ENCODE measurements at regions not wholly inside any gene's neighbourhood (a gene's known extent, or its start where the extent isn't known, plus 50 kb on each side); places are given as distances from the start of the nearest gene placed in this dataset.

GRCh38 chr10:33759191-33759590 is 424.7 kb upstream of the NRP1 start:
- H3K27me3 ChIP-seq (ENCODE audit: insufficient read depth, poor library complexity, severe bottlenecking): no peaks in the 10 kb centered on the region
- no peak overlapping the region for H3K27ac ChIP-seq (replicated peaks)
- DNase-seq (ENCODE audit: low read depth in 1 of 2, low spot score in 1 of 2): no peak
- TF ChIP-seq, protein P1, sequence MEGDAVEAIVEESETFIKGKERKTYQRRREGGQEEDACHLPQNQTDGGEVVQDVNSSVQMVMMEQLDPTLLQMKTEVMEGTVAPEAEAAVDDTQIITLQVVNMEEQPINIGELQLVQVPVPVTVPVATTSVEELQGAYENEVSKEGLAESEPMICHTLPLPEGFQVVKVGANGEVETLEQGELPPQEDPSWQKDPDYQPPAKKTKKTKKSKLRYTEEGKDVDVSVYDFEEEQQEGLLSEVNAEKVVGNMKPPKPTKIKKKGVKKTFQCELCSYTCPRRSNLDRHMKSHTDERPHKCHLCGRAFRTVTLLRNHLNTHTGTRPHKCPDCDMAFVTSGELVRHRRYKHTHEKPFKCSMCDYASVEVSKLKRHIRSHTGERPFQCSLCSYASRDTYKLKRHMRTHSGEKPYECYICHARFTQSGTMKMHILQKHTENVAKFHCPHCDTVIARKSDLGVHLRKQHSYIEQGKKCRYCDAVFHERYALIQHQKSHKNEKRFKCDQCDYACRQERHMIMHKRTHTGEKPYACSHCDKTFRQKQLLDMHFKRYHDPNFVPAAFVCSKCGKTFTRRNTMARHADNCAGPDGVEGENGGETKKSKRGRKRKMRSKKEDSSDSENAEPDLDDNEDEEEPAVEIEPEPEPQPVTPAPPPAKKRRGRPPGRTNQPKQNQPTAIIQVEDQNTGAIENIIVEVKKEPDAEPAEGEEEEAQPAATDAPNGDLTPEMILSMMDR (IDR thresholded peaks at IDR 0.05; ENCODE audit: insufficient read depth, low read length): no peak
- TF ChIP-seq SPI1 (IDR thresholded peaks at IDR 0.05; ENCODE audit: borderline replicate concordance, low read depth) (no peak), POLR2AphosphoS5 (IDR thresholded peaks at IDR 0.05; ENCODE audit: low read depth) (no peak), GABPA (IDR thresholded peaks at IDR 0.05; ENCODE audit: low read depth) (no peak)
- TF ChIP-seq, protein P2, sequence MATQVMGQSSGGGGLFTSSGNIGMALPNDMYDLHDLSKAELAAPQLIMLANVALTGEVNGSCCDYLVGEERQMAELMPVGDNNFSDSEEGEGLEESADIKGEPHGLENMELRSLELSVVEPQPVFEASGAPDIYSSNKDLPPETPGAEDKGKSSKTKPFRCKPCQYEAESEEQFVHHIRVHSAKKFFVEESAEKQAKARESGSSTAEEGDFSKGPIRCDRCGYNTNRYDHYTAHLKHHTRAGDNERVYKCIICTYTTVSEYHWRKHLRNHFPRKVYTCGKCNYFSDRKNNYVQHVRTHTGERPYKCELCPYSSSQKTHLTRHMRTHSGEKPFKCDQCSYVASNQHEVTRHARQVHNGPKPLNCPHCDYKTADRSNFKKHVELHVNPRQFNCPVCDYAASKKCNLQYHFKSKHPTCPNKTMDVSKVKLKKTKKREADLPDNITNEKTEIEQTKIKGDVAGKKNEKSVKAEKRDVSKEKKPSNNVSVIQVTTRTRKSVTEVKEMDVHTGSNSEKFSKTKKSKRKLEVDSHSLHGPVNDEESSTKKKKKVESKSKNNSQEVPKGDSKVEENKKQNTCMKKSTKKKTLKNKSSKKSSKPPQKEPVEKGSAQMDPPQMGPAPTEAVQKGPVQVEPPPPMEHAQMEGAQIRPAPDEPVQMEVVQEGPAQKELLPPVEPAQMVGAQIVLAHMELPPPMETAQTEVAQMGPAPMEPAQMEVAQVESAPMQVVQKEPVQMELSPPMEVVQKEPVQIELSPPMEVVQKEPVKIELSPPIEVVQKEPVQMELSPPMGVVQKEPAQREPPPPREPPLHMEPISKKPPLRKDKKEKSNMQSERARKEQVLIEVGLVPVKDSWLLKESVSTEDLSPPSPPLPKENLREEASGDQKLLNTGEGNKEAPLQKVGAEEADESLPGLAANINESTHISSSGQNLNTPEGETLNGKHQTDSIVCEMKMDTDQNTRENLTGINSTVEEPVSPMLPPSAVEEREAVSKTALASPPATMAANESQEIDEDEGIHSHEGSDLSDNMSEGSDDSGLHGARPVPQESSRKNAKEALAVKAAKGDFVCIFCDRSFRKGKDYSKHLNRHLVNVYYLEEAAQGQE (IDR thresholded peaks at IDR 0.05; ENCODE audit: insufficient replicate concordance, low read depth): no peak
- H3K4me3 ChIP-seq (replicated peaks; ENCODE audit: insufficient read depth, low read length): no peak overlapping the region

DNA sequence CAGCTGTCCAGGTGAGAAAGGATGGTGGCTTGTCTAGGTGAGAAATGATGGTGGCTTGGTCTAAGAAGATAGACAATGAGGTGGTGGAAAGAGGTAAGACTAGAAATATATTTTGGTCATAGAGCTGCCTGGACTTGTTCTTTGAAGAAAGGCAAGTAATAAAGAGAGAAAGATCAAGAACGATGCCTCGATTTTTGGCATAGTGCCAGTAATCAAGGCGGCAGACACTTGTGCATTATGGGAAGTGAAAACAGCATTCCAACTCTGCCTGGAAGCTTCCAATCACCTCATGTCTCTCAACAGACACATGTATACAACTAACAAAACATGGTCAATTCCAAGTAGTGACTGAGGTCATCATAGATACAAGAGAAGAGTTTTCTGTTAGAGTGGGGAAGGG is 423.8 kb upstream of the NRP1 start:
- no peak for DNase-seq (ENCODE audit: low read depth in 1 of 2, low spot score in 1 of 2)
- Histone ChIP-seq H3K4me3 (replicated peaks; ENCODE audit: insufficient read depth, low read length) (no peak overlapping the region), H3K27me3 (ENCODE audit: insufficient read depth, poor library complexity, severe bottlenecking) (no peaks in the 10 kb centered on the region), H3K27ac (replicated peaks) (no peak overlapping the region)
- no peak for TF ChIP-seq POLR2AphosphoS5 (IDR thresholded peaks at IDR 0.05; ENCODE audit: low read depth)
- TF ChIP-seq GABPA (IDR thresholded peaks at IDR 0.05; ENCODE audit: low read depth): no peak
- no peak for TF ChIP-seq SPI1 (IDR thresholded peaks at IDR 0.05; ENCODE audit: borderline replicate concordance, low read depth)
- TF ChIP-seq, protein P1 (IDR thresholded peaks at IDR 0.05; ENCODE audit: insufficient read depth, low read length): no peak
- TF ChIP-seq, protein P2 (IDR thresholded peaks at IDR 0.05; ENCODE audit: insufficient replicate concordance, low read depth): no peak

GRCh38 chr10:33754052-33754451 is 419.6 kb upstream of the NRP1 start:
- no peak for DNase-seq (ENCODE audit: low read depth in 1 of 2, low spot score in 1 of 2)
- no peak overlapping the region for H3K4me3 ChIP-seq (replicated peaks; ENCODE audit: insufficient read depth, low read length)
- H3K27ac ChIP-seq (replicated peaks): no peak overlapping the region
- H3K27me3 ChIP-seq (ENCODE audit: insufficient read depth, poor library complexity, severe bottlenecking): no peaks in the 10 kb centered on the region
- TF ChIP-seq SPI1 (IDR thresholded peaks at IDR 0.05; ENCODE audit: borderline replicate concordance, low read depth) (no peak), POLR2AphosphoS5 (IDR thresholded peaks at IDR 0.05; ENCODE audit: low read depth) (no peak), GABPA (IDR thresholded peaks at IDR 0.05; ENCODE audit: low read depth) (no peak)
- TF ChIP-seq, protein P1 (IDR thresholded peaks at IDR 0.05; ENCODE audit: insufficient read depth, low read length): no peak
- TF ChIP-seq, protein P2 (IDR thresholded peaks at IDR 0.05; ENCODE audit: insufficient replicate concordance, low read depth): no peak

Data from HL-60 (cell line).